HEK293 (cell line): ENCODE measurements at regions not wholly inside any gene's neighbourhood (a gene's known extent, or its start where the extent isn't known, plus 50 kb on each side); places are given as distances from the start of the nearest gene placed in this dataset.
"Not testable (repeated sequence)": the region's sequence is repeated elsewhere in the genome, so short reads cannot be mapped to it uniquely, and the experiment has no call there.

Source experiments
- CTCF ChIP-seq: fragments of 450-650 bp; formaldehyde crosslinking; IDR thresholded peaks from 2 replicates; pipeline ENCODE4 v1.5.1; 2016; ENCODE audit warnings: missing biosample characterization, missing genetic modification characterization
- PRDM10 ChIP-seq: fragments of 450-650 bp; formaldehyde crosslinking; IDR thresholded peaks from 2 replicates; pipeline ENCODE4 v1.5.1; 2016; ENCODE audit warnings: missing biosample characterization, missing genetic modification characterization
- ZFP3 ChIP-seq: fragments of 450-650 bp; formaldehyde crosslinking; IDR thresholded peaks from 2 replicates; pipeline ENCODE4 v1.5.1; 2016; ENCODE audit warnings: low read depth, missing biosample characterization, missing genetic modification characterization

- TF ChIP-seq ZFP3, PRDM10, CTCF: not testable (repeated sequence)
Measured at GRCh38 chr2:167809799-167810198, 437.6 kb downstream of the STK39 start.
